HCT116 (cell line): ENCODE measurements at regions not wholly inside any gene's neighbourhood (a gene's known extent, or its start where the extent isn't known, plus 50 kb on each side); places are given as distances from the start of the nearest gene placed in this dataset.

Source experiments
- ATAC-seq: fragments of 200-7000 bp; cut with Tn5 transposase; 2 replicates; pipeline ENCODE4 v1.9.1; 2020; ENCODE audit warnings: mild to moderate bottlenecking, moderate library complexity
- BruUV-seq: library from RNA; stranded (reverse); fragments of 400-500 nt; replicated peaks from 2 replicates; lab custom pipeline; 2021; lab: Mats Ljungman, UMichigan
- CTCF ChIA-PET: fragments of 300-600 bp; sonication (Branson Sonifier 250); formaldehyde crosslinking; loops from one replicate; lab custom pipeline; 2021; ENCODE audit warnings: antibody characterized with exemption; lab: Charles Lee
- POLR2A ChIA-PET: fragments of 300-600, 350-600 bp; sonication (Branson Sonifier 250); formaldehyde crosslinking; loops from one replicate; lab custom pipeline; 2021; ENCODE audit warnings: antibody characterized with exemption; lab: Charles Lee
- RAD21 ChIA-PET, 2 experiments: fragments of 300-600 bp; sonication (Branson Sonifier 250); formaldehyde crosslinking; loops; one replicate each; lab custom pipeline; 2023; ENCODE audit warnings: low total read pairs in 2 of 2; ENCODE audit not compliant: uncharacterized antibody in 2 of 2, unreplicated experiment in 2 of 2, low non-redundant PET in 1 of 2; lab: Charles Lee
- DNase-seq: peaks from one replicate; pipeline ENCODE4 v3.0.0-alpha.2; 2010; ENCODE audit warnings: low read depth, low spot score
- H2AFZ ChIP-seq: fragments of 200-600 bp; shearing (Covaris generic), sonication (generic); 2 replicates; pipeline ENCODE4 v1.6.1; 2017; ENCODE audit warnings: low read depth, mixed run types, mixed read lengths, antibody characterized with exemption, low read length; ENCODE audit not compliant: poor library complexity, severe bottlenecking
- H3K27ac ChIP-seq: 2 replicates; pipeline ENCODE4 v1.5.1; 2012; ENCODE audit warnings: low read depth, low read length
- H3K27me3 ChIP-seq: fragments of 200-600 bp; sonication (generic); 2 replicates; pipeline ENCODE4 v1.6.1; 2016; ENCODE audit warnings: mixed run types, low read length, mixed read lengths; ENCODE audit not compliant: insufficient read depth
- H3K36me3 ChIP-seq, 2 experiments: fragments of 200-500 bp in 1 of 2; fragments of 200-600 bp in 1 of 2; sonication (Bioruptor generic) in 1 of 2; sonication (generic) in 1 of 2; 2 replicates each; pipeline versions ENCODE4 v1.5.1 to v1.6.1; 2014 to 2016; ENCODE audit warnings: low read length in 2 of 2, inconsistent platforms in 1 of 2, mixed read lengths in 1 of 2, mixed run types in 1 of 2; ENCODE audit not compliant: insufficient read depth in 2 of 2, control insufficient read depth in 1 of 2
- H3K4me1 ChIP-seq, 2 experiments: fragments of 200-600 bp in 1 of 2; sonication (generic) in 1 of 2; 2 replicates each; pipeline versions ENCODE4 v1.5.1 to v1.6.1; 2012 to 2017; ENCODE audit warnings: low read length in 2 of 2, inconsistent platforms in 1 of 2, mild to moderate bottlenecking in 1 of 2, mixed read lengths in 1 of 2, mixed run types in 1 of 2, moderate library complexity in 1 of 2; ENCODE audit not compliant: insufficient read depth in 2 of 2, control insufficient read depth in 1 of 2
- H3K4me2 ChIP-seq: fragments of 200-600 bp; sonication (generic); 2 replicates; pipeline ENCODE4 v1.6.1; 2017; ENCODE audit warnings: mixed run types, low read length, mixed read lengths
- H3K4me3 ChIP-seq, 2 experiments: fragments of 200-600 bp in 1 of 2; sonication (generic) in 1 of 2; replicated peaks in 1 of 2; 2 replicates each; pipeline ENCODE4 v1.5.1; 2011 to 2016; ENCODE audit warnings: low read length in 2 of 2, control low read depth in 1 of 2, low read depth in 1 of 2, mild to moderate bottlenecking in 1 of 2, mixed read lengths in 1 of 2, mixed run types in 1 of 2
- H3K79me2 ChIP-seq: fragments of 200-600 bp; sonication (generic); 2 replicates; pipeline ENCODE4 v1.6.1; 2017; ENCODE audit warnings: mild to moderate bottlenecking, mixed run types, low read length, moderate library complexity, mixed read lengths; ENCODE audit not compliant: insufficient read depth
- H3K9ac ChIP-seq: fragments of 200-600 bp; sonication (generic); 2 replicates; pipeline ENCODE4 v1.6.1; 2016; ENCODE audit warnings: low read length, mixed read lengths
- H3K9me2 ChIP-seq: fragments of 200-600 bp; sonication (generic), shearing (Covaris generic); 2 replicates; pipeline ENCODE4 v1.6.1; 2017; ENCODE audit warnings: mixed run types, mild to moderate bottlenecking, moderate library complexity; ENCODE audit not compliant: insufficient read depth
- H3K9me3 ChIP-seq, 2 experiments: fragments of 200-500 bp in 1 of 2; fragments of 200-600 bp in 1 of 2; sonication (Bioruptor generic) in 1 of 2; sonication (generic) in 1 of 2; 2 replicates each; pipeline ENCODE4 v1.6.1; 2014 to 2017; ENCODE audit warnings: low read length in 2 of 2, mixed read lengths in 2 of 2, inconsistent platforms in 1 of 2, low read depth in 1 of 2, mild to moderate bottlenecking in 1 of 2, mixed run types in 1 of 2, moderate library complexity in 1 of 2; ENCODE audit not compliant: control insufficient read depth in 1 of 2, insufficient read depth in 1 of 2
- H4K20me1 ChIP-seq: fragments of 200-600 bp; sonication (generic), shearing (Covaris generic); 2 replicates; pipeline ENCODE4 v1.6.1; 2017; ENCODE audit warnings: mixed run types, mild to moderate bottlenecking, moderate library complexity; ENCODE audit not compliant: insufficient read depth
- CBX3 ChIP-seq: IDR thresholded peaks from 2 replicates; pipeline ENCODE4 v1.6.1; 2012; ENCODE audit warnings: low read depth
- EGR1 ChIP-seq: IDR thresholded peaks from 2 replicates; pipeline ENCODE4 v1.6.1; 2012; ENCODE audit warnings: low read depth
- ELF1 ChIP-seq: IDR thresholded peaks from 2 replicates; pipeline ENCODE4 v1.6.1; 2012; ENCODE audit warnings: low read depth, borderline replicate concordance
- EZH2 ChIP-seq: fragments of 200-600 bp; sonication (generic); IDR thresholded peaks from 2 replicates; pipeline ENCODE4 v1.6.1; 2017; ENCODE audit warnings: antibody characterized with exemption, mixed run types
- EZH2phosphoT487 ChIP-seq: fragments of 200-600 bp; IDR thresholded peaks from 2 replicates; pipeline ENCODE4 v1.6.1; 2018; ENCODE audit warnings: antibody characterized with exemption, borderline replicate concordance
- FOSL1 ChIP-seq: IDR thresholded peaks from 2 replicates; pipeline ENCODE4 v1.6.1; 2012; ENCODE audit warnings: low read depth
- JUND ChIP-seq: IDR thresholded peaks from 2 replicates; pipeline ENCODE4 v1.6.1; 2012
- POLR2A ChIP-seq: IDR thresholded peaks from 2 replicates; pipeline ENCODE4 v1.7.0; 2011; ENCODE audit warnings: borderline replicate concordance; ENCODE audit not compliant: insufficient read depth, insufficient read length; ENCODE audit errors: extremely low read depth
- POLR2AphosphoS5 ChIP-seq: IDR thresholded peaks from 2 replicates; pipeline ENCODE4 v1.6.1; 2011; ENCODE audit warnings: mild to moderate bottlenecking, low read depth, low read length, moderate library complexity
- RAD21 ChIP-seq: IDR thresholded peaks from 2 replicates; pipeline ENCODE4 v1.6.1; 2012; ENCODE audit warnings: low read depth, mild to moderate bottlenecking
- SIN3A ChIP-seq: IDR thresholded peaks from 2 replicates; pipeline ENCODE4 v1.6.1; 2012; ENCODE audit warnings: low read depth
- SRF ChIP-seq: IDR thresholded peaks from 2 replicates; pipeline ENCODE4 v1.6.1; 2012; ENCODE audit warnings: low read depth
- ZFX ChIP-seq: fragments of 450-650 bp; IDR thresholded peaks from 2 replicates; pipeline ENCODE4 v1.6.1; 2017
- intact Hi-C: fragments of 100-400 bp; cut with micrococcal nuclease; formaldehyde crosslinking; loops from 2 replicates; pipeline ENCODE4 v1.10.0; 2022
- TF ChIP-seq, protein P1 (sequence below): IDR thresholded peaks from 2 replicates; pipeline ENCODE4 v1.6.1; 2012
- TF ChIP-seq, protein P2 (sequence below), 3 experiments: fragments of 200-600 bp in 1 of 3; sonication (generic) in 1 of 3; IDR thresholded peaks in 2 of 3; conservative IDR thresholded peaks in 1 of 3; 2 replicates each; pipeline ENCODE4 v1.5.1; 2012 to 2017; ENCODE audit warnings: low read depth in 2 of 3, low read length in 2 of 3, antibody characterized with exemption in 1 of 3, borderline replicate concordance in 1 of 3, control low read depth in 1 of 3, mild to moderate bottlenecking in 1 of 3, mixed read lengths in 1 of 3, mixed run types in 1 of 3, moderate library complexity in 1 of 3; ENCODE audit not compliant: insufficient read depth in 1 of 3
- TF ChIP-seq, protein P3 (sequence below): IDR thresholded peaks from 2 replicates; pipeline ENCODE4 v1.6.1; 2012

DNA sequence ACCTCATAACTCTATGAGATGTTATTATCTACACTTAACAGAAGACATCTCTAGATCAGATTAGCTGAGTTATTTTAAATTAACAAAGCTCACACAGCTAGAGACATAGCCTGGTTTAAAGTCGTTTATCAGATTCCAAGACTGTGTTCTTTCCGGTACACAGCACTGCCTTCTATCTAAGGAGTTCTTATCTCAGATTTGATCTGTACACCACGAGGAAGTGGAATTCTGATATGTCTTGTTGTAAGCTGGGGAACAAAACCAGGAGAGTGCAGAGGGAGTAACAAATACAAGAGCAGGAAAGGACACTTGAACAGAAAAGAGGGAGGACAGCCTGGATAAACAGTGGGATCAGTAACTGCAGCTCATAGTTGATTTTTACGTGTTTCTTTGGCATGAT, 61.7 kb upstream of the KCNMB2 start:
- no peaks in the 10 kb centered on the region for H3K79me2 ChIP-seq
- no peak overlapping the region for H3K4me2 ChIP-seq
- no peaks in the 10 kb centered on the region for H3K27me3 ChIP-seq
- no TSS peak for BruUV-seq
- RAD21 ChIA-PET = no interaction called here
- no peak overlapping the region for H3K27ac ChIP-seq
- no peaks in the 10 kb centered on the region for H3K36me3 ChIP-seq
- intact Hi-C loops = no loop called here
- POLR2A ChIA-PET = no interaction called here
- H3K4me1 ChIP-seq = no peaks in the 10 kb centered on the region
- ATAC-seq = no peak
- no peak overlapping the region for H3K4me3 ChIP-seq
- CTCF ChIA-PET = no interaction called here
- H3K9me2 ChIP-seq = no peaks in the 10 kb centered on the region
- no peak for DNase-seq
- TF ChIP-seq, protein P1, sequence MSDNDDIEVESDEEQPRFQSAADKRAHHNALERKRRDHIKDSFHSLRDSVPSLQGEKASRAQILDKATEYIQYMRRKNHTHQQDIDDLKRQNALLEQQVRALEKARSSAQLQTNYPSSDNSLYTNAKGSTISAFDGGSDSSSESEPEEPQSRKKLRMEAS = no peak
- TF ChIP-seq, protein P2, sequence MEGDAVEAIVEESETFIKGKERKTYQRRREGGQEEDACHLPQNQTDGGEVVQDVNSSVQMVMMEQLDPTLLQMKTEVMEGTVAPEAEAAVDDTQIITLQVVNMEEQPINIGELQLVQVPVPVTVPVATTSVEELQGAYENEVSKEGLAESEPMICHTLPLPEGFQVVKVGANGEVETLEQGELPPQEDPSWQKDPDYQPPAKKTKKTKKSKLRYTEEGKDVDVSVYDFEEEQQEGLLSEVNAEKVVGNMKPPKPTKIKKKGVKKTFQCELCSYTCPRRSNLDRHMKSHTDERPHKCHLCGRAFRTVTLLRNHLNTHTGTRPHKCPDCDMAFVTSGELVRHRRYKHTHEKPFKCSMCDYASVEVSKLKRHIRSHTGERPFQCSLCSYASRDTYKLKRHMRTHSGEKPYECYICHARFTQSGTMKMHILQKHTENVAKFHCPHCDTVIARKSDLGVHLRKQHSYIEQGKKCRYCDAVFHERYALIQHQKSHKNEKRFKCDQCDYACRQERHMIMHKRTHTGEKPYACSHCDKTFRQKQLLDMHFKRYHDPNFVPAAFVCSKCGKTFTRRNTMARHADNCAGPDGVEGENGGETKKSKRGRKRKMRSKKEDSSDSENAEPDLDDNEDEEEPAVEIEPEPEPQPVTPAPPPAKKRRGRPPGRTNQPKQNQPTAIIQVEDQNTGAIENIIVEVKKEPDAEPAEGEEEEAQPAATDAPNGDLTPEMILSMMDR (IDR thresholded peaks at IDR 0.05 in 2 of 3, conservative IDR thresholded peaks at IDR 0.05 in 1 of 3; ENCODE audit: borderline replicate concordance in 1 of 3, insufficient read depth in 1 of 3, low read depth in 2 of 3, low read length in 2 of 3) = no peak
- TF ChIP-seq SIN3A = no peak
- TF ChIP-seq JUND = no peak
- no peak for TF ChIP-seq RAD21
- TF ChIP-seq ELF1 = no peak
- TF ChIP-seq, all 23 proteins: peak for 0
- Histone ChIP-seq H3K9me3 (no peaks in the 10 kb centered on the region), H4K20me1 (no peaks in the 10 kb centered on the region), H2AFZ (no peak overlapping the region), H3K9ac (no peak overlapping the region)

DNA sequence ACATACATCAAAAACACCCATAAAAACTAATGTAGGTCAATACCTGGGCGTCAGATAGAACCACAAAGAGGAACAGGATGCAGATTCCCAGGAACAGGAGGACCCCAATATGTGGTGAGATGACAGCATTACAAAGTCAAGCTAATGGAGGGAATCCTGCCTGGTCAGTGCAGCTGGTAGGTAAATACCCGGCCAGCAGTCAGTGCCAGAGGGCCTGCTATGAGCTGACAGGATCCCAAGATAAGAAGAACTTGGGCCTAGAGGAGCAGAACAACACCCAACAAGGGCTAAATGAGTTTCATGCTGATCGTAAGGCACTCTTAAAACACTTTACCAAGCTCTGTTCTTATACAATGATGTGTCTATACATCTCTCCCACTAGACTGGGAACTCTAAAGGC, 61.2 kb upstream of the KCNMB2 start:
- ChIA-PET RAD21 (no interaction called here), POLR2A (no interaction called here), CTCF (no interaction called here)
- Histone ChIP-seq H3K36me3 (no peaks in the 10 kb centered on the region), H3K9ac (no peak overlapping the region), H4K20me1 (no peaks in the 10 kb centered on the region), H3K79me2 (no peaks in the 10 kb centered on the region), H3K27me3 (no peaks in the 10 kb centered on the region), H2AFZ (no peak overlapping the region), H3K4me1 (no peaks in the 10 kb centered on the region), H3K4me2 (no peak overlapping the region), H3K9me3 (no peaks in the 10 kb centered on the region), H3K4me3 (no peak overlapping the region), H3K27ac (no peak overlapping the region), H3K9me2 (no peaks in the 10 kb centered on the region)
- BruUV-seq = no TSS peak
- DNase-seq (no peak), ATAC-seq (no peak)
- intact Hi-C loops = no loop called here
- TF ChIP-seq RAD21 (no peak), SRF (no peak), FOSL1 (no peak), POLR2A (no peak), CBX3 (no peak), ZFX (no peak), EZH2 (no peak), SIN3A (no peak), POLR2AphosphoS5 (no peak), JUND (no peak), EZH2phosphoT487 (no peak), EGR1 (no peak)
- TF ChIP-seq, protein P3, sequence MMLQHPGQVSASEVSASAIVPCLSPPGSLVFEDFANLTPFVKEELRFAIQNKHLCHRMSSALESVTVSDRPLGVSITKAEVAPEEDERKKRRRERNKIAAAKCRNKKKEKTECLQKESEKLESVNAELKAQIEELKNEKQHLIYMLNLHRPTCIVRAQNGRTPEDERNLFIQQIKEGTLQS = no peak
- TF ChIP-seq, protein P2 (IDR thresholded peaks at IDR 0.05 in 2 of 3, conservative IDR thresholded peaks at IDR 0.05 in 1 of 3; ENCODE audit: borderline replicate concordance in 1 of 3, insufficient read depth in 1 of 3, low read depth in 2 of 3, low read length in 2 of 3) = no peak
- TF ChIP-seq, protein P1 = no peak
